NCI-H748 (cell line): ENCODE measurements at regions not wholly inside any gene's neighbourhood (a gene's known extent, or its start where the extent isn't known, plus 50 kb on each side); places are given as distances from the start of the nearest gene placed in this dataset.

ENCODE experiments used
- DNase-seq: peaks from one replicate; lab custom pipeline; 2025; ENCODE audit not compliant: unreplicated experiment; lab: John Stamatoyannopoulos, UW

DNA sequence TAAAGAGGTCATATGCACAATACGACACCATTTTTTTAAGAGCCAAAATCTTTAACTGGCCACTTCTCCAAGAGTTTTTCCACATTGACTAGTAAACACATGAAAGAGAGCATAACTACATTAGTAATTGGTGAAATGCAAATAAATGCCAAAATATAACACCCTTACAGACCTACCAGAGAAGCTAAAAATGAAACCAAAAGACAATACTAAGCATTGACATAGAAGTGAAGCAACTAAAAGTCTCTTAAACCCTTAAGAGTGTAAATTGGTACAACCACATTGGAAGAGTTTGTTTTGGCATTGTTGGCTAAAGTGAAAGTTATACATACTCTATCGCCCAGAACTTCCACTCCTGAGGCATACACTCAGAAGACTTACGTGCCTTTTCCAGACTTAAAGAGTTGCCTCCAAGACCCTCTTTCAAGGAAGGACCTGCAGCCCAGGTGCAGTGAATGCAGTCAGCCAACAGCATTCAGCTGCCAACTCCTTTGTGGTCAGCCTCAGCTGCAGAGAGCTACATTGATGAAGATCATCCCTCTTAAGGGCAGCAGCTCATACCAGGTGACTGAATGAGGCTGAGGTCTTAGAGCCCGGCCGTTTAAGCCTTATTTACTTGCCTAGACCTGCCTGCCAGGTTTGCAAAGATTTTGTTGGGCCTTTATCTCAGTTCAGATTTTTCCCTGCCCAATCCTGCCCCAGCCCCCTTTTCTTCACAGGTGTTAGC lies 839.1 kb upstream of the ADGRL2 start:
- DNase-seq, result peak; percentile 3

DNA sequence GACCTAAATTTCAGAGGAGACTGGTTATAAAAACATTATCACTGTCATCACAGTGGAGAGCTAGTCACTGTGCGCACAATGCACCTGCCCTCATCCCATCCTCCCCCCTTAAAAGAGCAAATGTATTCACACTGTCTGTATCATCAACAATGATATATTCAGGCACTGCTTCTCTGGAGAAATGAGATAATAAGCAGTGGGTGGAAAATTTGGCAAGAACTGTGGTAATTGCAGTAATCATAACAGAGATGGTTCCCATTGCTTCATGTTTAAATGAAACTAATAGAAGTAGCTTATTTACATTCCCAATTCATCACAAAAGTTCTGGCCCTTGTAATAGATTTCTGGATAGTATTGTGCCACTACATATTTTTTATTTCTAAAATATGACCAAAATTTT lies 867.4 kb upstream of the ADGRL2 start:
- peak; percentile 2 for DNase-seq

DNA sequence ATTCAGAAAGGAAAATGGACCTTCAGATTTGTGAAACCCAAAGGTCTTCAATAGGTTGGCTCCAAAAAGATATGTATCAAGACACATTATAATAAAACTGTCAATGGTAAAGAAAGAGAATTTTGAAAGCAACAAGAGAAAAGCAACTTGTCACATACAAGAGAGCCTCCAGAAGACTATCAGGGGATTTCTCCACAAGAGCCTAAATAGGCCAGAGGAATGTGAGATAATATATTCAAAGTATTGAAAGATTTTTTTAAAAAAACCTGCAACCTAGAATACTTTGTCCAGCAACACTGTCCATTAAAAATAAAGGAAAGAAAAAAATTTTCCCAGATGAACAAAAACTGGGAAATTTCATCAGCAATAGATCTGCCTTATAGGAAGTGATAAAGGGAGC lies 869.6 kb upstream of the ADGRL2 start:
- DNase-seq, result no peak

DNA sequence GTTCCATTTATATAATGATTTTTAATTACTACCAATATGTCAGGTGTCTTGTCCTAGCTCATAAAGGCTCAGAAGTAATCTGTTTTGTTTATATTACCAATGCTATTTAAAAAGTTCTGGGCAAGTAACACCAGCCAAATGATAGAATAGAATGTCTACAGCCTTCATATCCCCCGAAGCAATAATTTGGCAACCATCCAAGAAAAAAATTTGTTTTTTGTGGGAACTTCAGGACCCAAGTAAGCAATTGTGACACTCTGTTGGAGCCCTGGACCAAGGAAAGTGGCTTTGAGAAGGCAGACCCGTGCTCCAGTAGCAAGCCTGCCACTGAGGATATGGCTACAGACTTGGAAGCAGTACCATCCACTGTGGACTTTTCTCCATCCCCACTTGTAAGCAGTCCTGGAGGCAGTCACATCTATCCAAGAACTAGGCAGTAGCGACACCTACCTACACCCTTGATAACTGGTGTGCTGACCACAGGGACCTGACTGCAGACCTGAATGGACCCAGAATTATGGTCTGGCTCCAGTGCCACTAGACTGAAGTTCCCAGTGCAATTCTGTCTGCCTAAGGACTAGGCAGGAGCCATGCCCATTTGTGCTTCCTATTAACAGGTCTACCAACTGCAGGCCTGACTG lies 870.7 kb upstream of the ADGRL2 start:
- peak; percentile 31 for DNase-seq

DNA sequence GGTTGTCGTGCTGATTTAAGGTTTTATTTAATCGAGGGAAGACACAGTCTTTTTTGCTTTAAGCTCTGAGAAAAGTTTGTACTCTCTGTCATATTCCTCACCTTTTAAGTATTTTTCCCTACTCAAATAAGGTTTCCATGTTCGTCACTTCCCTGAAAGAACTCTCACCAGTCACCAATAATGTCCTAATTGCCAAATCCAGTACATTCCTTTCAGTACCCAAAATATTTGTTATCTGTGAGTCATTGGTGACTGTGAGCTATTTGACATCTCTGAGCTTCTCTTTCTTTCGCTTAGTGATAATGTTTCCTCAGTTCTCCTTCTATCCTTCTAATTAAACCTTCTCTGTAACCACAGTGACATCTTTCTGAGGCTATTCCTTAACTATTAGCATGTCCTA lies 874.2 kb upstream of the ADGRL2 start:
- no peak for DNase-seq

DNA sequence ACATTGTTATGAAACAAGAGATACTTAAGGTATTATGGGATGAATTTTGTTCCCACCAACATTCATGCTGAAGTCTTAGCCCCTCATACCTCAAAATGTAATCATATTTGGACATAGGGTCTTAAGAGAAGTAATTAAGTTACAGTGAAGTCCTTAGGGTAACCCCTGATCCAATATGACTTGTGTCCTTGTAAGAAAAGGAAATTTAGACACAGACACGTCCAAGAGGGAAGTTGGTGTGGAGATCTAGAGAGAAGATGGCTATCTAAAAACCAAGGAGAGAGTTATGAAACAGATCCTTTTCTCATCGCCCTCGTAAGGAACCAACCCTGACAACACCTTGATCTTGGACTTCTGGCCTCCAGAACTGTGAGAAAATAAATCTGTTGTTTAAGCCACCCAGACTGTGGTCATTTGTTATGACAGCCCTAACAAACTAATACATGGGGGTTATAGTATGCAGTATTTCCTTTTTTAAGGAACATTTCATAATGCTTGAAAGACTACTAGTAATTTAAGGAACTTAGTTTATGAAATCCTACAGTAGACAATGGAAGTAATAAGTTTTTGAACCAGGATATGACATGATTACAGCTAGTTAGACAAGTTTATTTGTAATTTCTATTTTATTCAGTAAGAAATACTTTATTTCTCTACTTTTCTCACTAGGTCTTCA lies 875.5 kb upstream of the ADGRL2 start:
- no peak for DNase-seq

- DNase-seq, result no peak
Measured at GRCh38 chr1:80924290-80924689, 876.4 kb upstream of the ADGRL2 start.

DNA sequence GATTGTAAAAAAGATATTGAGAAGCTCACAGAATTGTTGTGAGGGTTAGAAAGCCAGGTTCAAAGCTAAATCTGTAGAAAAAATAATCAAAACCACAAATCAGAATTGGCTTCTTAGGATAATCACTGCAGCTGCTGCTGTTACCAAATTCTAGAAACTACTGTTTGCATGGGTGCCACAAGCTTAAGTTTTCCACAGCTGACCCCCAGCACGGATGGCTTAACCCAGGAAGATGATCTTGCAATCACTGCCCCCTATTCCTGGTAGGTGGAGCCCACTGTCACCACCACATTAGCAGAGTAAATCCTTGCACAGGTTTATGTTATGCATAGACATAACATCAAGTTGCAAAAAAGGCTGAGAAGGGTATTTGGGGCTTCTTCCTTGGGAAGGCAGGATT lies 877.8 kb upstream of the ADGRL2 start:
- no peak for DNase-seq

DNA sequence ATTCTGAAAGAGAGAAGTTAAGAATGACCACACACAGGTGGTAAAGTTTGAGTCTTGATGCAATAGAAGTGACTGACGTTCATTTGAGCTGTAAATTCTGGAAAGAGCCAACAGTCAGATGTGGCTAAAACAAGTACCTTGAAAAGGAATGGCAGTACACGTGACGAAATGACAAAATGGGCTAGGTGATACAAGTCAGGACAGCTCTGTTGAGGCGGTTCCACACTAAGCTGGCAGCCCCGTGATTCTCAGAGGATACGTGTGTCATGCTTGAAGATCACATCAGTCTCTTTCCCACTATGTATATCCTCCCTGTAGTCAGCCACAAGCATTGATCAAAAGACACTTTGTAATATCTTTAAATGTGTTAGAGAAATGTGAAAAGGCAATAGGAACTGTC lies 881.3 kb upstream of the ADGRL2 start:
- no peak for DNase-seq

GRCh38 chr1:80918380-80918779 lies 882.4 kb upstream of the ADGRL2 start:
- no peak for DNase-seq

- DNase-seq, result no peak
Measured at GRCh38 chr1:80917826-80918225, 882.9 kb upstream of the ADGRL2 start.

DNA sequence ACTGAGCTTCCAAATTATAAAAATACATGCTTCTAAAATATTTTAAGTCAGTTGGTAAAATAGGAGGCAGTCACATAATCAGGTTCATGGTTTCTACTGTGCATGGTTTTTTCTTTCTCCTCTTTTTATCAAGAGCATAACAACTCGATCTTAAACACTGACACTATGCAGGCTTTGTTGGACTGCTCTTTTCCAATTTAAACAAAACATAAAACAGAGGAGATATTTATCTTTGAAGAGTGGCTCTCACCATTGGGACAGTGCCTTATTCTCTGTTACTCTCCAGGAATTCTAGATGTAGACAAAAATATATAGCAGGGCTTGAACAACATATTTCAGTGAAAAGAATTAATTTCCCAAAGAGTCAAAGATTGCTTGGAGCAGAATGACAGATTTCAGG lies 883.5 kb upstream of the ADGRL2 start:
- DNase-seq, result no peak

DNA sequence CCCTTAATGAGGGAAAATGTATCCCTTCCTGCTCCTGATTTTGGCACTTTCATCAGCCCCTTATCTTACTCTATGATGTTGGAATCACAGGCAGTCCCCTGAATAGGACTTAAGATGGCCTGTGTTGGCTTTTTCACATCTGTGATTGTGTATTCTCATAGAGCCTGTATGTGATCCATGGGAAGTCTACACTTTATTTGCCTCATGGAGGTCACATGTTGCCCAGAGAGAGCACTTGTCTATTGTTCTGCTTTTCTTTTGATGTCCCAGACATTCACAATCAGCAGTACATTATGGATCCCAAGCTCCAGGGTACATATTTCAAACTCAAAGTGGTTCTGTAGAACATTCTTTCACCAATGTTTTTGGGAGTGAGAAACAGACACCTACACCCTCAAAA lies 885.2 kb upstream of the ADGRL2 start:
- no peak for DNase-seq

GRCh38 chr1:80910426-80910825 lies 890.3 kb upstream of the ADGRL2 start:
- DNase-seq, result no peak

GRCh38 chr1:80909172-80909784 lies 891.5 kb upstream of the ADGRL2 start:
- DNase-seq, result no peak

GRCh38 chr1:80896781-80897356 lies 903.9 kb upstream of the ADGRL2 start:
- no peak for DNase-seq

DNA sequence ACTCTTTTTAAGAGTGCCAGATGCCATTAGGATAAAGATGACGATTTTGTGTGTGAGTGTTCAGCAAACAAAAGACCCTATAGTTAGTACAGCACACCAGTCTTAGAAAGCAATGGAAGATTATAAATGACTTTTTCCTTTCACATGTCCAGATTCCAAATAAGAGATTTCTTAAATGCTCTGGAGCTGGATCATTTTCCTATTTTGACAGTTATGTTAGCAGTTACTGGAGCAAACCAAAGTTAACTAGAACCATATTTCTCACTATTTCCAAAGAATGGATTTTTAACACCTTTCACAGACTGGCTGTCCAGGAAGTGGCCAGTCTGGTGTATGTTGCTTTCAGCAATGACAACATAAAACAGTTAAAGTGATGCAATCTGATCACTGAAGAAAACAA lies 905.8 kb upstream of the ADGRL2 start:
- DNase-seq, result no peak

DNA sequence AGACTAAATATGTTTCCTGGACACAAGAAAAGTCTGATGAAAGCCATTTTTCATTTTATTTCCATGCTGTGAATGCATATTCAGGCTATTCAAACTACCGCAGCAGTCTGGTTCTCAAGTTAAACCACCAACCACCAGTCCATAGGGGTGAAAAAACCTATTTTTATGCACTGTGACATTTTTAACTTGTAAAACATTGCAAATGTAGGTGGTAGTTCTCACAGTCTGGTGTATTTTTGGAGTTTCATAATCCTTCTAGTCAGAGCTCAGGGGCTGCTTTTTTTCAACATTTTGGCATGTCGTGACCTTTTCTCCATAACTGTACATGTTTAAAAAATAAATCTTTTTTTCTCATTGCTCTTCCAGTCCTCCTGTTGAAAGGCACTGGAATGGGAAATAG lies 907.6 kb upstream of the ADGRL2 start:
- no peak for DNase-seq

DNA sequence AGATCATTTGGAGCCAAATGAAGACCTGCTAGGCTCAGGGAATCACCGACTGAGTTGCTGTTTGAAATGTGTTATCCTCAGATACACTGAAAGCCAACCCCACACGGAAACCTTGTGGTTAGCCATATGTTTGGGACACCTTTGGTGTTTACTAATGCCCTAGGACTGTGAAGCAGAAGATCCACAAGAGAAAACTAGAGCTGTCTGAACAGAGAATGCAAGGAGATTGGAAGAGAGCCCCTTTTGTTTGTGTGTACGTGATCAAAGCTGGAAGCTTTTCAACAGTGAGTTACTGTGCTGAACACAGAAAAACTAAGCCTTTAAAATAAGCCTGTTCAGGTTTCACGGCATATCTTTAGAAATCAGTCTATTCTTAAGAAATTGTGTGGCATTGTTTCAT lies 908.2 kb upstream of the ADGRL2 start:
- DNase-seq, result no peak

DNA sequence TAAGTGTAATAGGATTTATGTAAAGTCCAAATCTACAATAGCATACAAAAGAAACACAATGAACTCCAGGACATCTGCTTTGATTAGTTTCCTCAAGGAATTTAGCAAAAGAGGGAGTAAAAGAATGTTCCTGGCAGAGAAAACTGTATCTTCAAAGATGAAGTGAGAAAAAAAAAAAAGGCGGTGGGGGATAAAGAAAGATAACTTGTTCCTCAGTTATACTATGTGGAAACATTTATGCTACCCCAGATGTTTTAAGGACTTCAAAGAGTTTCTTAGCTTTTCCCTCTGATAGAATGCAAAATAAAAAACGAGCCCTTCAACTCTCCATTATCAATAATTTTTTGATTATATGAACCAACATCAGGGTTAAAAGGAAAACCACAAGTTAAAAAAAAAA lies 908.9 kb upstream of the ADGRL2 start:
- no peak for DNase-seq

- DNase-seq, result no peak
Measured at GRCh38 chr1:80882553-80882952, 918.2 kb upstream of the ADGRL2 start.

DNA sequence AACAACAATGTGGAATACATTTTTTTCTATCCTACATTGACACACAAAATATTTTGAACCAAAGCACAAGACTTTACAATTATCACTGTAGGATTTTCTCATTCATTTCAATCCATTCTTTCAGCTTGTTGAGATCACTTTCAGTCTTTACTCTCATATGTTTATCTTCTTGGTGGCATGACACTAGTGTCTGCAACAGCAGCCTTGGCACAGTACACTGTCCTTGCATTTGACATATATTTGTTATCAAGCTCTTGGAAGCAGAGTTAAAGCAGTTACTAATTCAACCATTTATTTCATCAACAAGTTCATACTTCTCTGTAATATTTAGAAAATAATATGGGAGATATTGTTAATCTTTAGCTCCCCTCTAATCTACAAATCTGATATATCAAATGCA lies 922.4 kb upstream of the ADGRL2 start:
- DNase-seq, result no peak
